Upper lobe of left lung (tissue), 6 donors: ENCODE measurements at regions not wholly inside any gene's neighbourhood (a gene's known extent, or its start where the extent isn't known, plus 50 kb on each side); places are given as distances from the start of the nearest gene placed in this dataset.
"Not testable (repeated sequence)": the region's sequence is repeated elsewhere in the genome, so short reads cannot be mapped to it uniquely, and the experiment has no call there.

Experiments
- ATAC-seq, 2 donors: fragments of 200-7000 bp; cut with Tn5 transposase; one replicate each; pipeline ENCODE4 v1.9.1; 2022; ENCODE audit warnings: mild to moderate bottlenecking in 2 of 2, moderate library complexity in 2 of 2; ENCODE audit not compliant: low FRiP score in 2 of 2
- DNase-seq, 2 donors: peaks; one replicate each; pipeline ENCODE4 v3.0.0-alpha.2; 2019 to 2020
- H3K27ac ChIP-seq, 4 donors: fragments of 200-600 bp; sonication (generic); one replicate each; pipeline ENCODE4 v1.5.1; 2016 to 2019
- H3K27me3 ChIP-seq, 4 donors: fragments of 200-600 bp; sonication (generic); one replicate each; pipeline ENCODE4 v1.5.1; 2017 to 2019
- H3K36me3 ChIP-seq, 4 donors: fragments of 200-600 bp; sonication (generic); one replicate each; pipeline ENCODE4 v1.5.1; 2016 to 2019
- H3K4me1 ChIP-seq, 4 donors: fragments of 200-600 bp; sonication (generic); one replicate each; pipeline ENCODE4 v1.5.1; 2018 to 2019
- H3K4me3 ChIP-seq, 4 donors: fragments of 200-600 bp; sonication (generic); one replicate each; pipeline ENCODE4 v1.5.1; 2017 to 2019; ENCODE audit warnings: mild to moderate bottlenecking in 2 of 4, moderate library complexity in 1 of 4
- H3K9me3 ChIP-seq, 4 donors: fragments of 200-600 bp; sonication (generic); one replicate each; pipeline ENCODE4 v1.5.1; 2018 to 2019
- EP300 ChIP-seq, 4 donors: sonication (generic); formaldehyde crosslinking; IDR thresholded peaks; one replicate each; pipeline ENCODE4 v1.5.1; 2017; ENCODE audit warnings: antibody characterized with exemption in 4 of 4, control low read depth in 2 of 4
- POLR2A ChIP-seq, 4 donors: fragments of 450-650 bp; IDR thresholded peaks; one replicate each; pipeline ENCODE4 v1.5.1; 2016 to 2017; ENCODE audit warnings: antibody characterized with exemption in 4 of 4, mild to moderate bottlenecking in 2 of 4
- POLR2AphosphoS5 ChIP-seq, 2 donors: sonication (generic); formaldehyde crosslinking; IDR thresholded peaks; one replicate each; pipeline ENCODE4 v1.5.1; 2017; ENCODE audit warnings: antibody characterized with exemption in 2 of 2
- WGBS, 2 donors: methylation state at CpG; one replicate each; pipeline ENCODE4 v1.1.5; 2017 to 2018; 5-methylcytosine and 5-hydroxymethylcytosine counted together
- TF ChIP-seq, protein P1 (sequence below), 6 experiments: fragments of 450-650 bp in 4 of 6; fragments of 200-600 bp in 2 of 6; sonication (generic) in 2 of 6; IDR thresholded peaks; one replicate each; pipeline ENCODE4 v1.5.1; 2016 to 2019; ENCODE audit warnings: antibody characterized with exemption in 6 of 6
- donor health status: DM: no; HTN: no; CAD: no; lungs with moderate emphysema.
- donor health status: DM: no; HTN: yes; CAD: no; lungs with severe emphysema.

DNA sequence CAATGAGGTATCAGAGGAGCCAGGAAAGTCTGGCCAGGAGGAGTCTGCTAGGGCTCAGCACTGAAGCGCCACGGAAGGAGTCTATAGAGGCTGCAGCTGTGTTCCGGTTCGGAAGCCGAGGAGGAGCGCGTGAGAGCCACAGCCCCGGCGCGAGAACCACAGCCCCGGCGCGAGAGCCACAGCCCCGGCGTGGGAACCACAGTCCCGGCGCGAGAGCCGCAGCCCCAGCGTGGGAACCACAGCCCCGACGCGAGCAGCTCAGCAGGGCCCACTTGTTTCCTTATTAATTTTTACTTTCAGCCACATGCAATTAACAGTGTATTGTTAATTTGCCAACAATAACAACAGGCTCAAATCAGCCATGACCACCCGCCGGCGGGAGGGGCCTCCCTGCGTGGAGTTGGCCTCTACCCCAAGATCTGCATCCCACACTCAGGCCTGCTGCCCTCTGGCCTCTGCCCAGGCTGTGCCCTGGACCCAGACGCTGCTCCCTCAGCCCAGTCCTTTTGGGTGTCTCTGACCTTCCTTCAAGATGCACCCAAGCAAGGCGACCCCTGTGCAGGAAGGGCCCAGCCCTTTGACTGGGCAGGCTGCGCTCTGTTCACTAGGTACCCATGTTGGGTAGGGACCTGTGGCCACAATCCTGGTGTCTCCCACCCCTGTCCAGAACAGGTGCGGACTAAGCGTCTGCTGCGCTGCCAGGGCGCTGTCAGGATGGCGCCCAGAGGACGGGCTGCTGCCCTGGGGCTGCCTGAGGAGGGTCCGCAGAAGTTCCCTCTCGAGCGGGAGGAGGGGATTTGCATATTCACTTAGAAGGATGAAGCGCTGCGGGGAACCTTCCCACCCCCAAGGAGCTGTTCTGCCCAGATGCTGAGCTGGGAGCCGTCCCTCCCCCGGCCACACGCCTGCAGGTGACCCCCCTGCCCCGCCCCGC lies 113.8 kb downstream of the ADRA2C start:
- TF ChIP-seq, protein P1, sequence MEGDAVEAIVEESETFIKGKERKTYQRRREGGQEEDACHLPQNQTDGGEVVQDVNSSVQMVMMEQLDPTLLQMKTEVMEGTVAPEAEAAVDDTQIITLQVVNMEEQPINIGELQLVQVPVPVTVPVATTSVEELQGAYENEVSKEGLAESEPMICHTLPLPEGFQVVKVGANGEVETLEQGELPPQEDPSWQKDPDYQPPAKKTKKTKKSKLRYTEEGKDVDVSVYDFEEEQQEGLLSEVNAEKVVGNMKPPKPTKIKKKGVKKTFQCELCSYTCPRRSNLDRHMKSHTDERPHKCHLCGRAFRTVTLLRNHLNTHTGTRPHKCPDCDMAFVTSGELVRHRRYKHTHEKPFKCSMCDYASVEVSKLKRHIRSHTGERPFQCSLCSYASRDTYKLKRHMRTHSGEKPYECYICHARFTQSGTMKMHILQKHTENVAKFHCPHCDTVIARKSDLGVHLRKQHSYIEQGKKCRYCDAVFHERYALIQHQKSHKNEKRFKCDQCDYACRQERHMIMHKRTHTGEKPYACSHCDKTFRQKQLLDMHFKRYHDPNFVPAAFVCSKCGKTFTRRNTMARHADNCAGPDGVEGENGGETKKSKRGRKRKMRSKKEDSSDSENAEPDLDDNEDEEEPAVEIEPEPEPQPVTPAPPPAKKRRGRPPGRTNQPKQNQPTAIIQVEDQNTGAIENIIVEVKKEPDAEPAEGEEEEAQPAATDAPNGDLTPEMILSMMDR (IDR thresholded peaks at IDR 0.05) = no peak
- TF ChIP-seq POLR2A (IDR thresholded peaks at IDR 0.05) (no peak), POLR2AphosphoS5 (IDR thresholded peaks at IDR 0.05) (no peak), EP300 (IDR thresholded peaks at IDR 0.05) (no peak)
- Histone ChIP-seq H3K36me3 (no peaks in the 10 kb centered on the region), H3K4me3 (no peak overlapping the region), H3K27me3 (peaks cover 0 to 17% (median 8%) of the 10 kb centered on the region in 4 donors), H3K4me1 (peaks cover 8 to 12% (median 9%) of the 10 kb centered on the region in 4 donors), H3K27ac (no peak overlapping the region), H3K9me3 (peaks cover 0 to 10% (median 2%) of the 10 kb centered on the region in 4 donors)
- ATAC-seq (peak; percentile 27 to 42), DNase-seq (peak in 1 of 2 donors; percentile 79)
- WGBS, 2 donors = 7 to 15% methylated on average over 11 to 43 of the region's 46 CpGs

DNA sequence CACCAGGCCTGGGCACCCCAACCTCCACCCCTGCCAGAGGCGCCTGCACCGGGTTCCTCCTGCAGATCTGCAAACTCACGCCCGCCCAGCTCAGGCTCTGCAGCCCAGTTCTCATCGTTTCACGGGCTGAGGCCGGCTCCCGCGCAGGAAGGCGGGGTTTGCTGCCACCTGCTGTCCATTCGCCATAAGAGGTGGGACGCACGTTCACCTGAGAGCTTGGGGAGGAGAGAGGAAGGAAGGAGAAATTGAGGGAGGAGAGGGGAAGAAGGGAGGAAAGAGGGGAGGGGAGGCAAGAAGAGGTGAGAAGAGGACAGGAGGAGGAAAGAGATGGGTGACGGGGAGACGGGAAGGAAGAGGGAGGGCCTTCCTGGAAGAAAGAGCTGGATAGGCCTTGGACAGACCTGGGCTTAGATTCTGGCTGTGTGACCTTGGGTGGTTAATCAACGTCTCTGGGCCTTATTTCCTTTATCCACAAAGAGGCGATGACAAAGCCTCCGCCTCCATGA lies 114.5 kb downstream of the ADRA2C start:
- peaks cover 0 to 17% (median 8%) of the 10 kb centered on the region in 4 donors for H3K27me3 ChIP-seq
- H3K36me3 ChIP-seq = no peaks in the 10 kb centered on the region
- peaks cover 8 to 12% (median 9%) of the 10 kb centered on the region in 4 donors for H3K4me1 ChIP-seq
- H3K9me3 ChIP-seq = peaks cover 0 to 10% (median 2%) of the 10 kb centered on the region in 4 donors
- TF ChIP-seq, protein P1 (IDR thresholded peaks at IDR 0.05) = peak; percentile 46 to 76 (median 62)
- TF ChIP-seq POLR2A (IDR thresholded peaks at IDR 0.05) = no peak
- TF ChIP-seq EP300 (IDR thresholded peaks at IDR 0.05) = no peak
- TF ChIP-seq POLR2AphosphoS5 (IDR thresholded peaks at IDR 0.05) = no peak
- no peak overlapping the region for H3K27ac ChIP-seq
- peak; percentile 65 to 83 for ATAC-seq
- H3K4me3 ChIP-seq = no peak overlapping the region
- peak; percentile 58 to 89 for DNase-seq
- 5 to 6% methylated on average over 14 to 18 of the region's 18 CpGs for WGBS, 2 donors

DNA sequence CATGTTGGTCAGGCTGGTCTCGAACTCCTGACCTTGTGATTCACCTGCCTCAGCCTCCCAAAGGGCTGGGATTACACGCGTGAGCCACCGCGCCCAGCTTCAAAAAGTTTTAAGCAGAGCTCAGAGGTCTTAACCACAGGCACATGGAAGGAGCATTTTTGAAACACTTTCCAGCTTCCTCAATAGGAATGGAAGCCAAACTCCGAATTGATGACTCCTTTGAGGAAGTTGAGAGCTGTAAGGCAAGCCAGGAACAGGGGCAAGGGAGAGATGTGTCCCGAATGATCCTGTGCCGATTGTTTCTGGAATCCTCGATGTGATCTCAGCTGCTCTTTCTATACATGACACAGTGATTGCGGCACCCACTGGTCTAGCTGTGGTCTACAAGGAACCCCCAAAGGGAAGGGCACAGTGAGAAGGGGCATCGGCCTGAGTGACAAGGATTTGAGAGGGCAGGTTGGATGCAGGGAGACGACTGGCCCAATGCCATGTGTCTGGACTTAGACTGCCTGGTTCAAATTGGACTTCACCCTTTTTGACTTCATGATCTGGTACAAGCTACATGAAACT lies 116.2 kb downstream of the ADRA2C start:
- not testable (repeated sequence) for H3K9me3 ChIP-seq, DNase-seq, H3K27ac ChIP-seq, H3K4me3 ChIP-seq, ATAC-seq, H3K36me3 ChIP-seq
- Histone ChIP-seq H3K4me1 (peaks cover 8 to 12% (median 9%) of the 10 kb centered on the region in 4 donors), H3K27me3 (peaks cover 0 to 17% (median 8%) of the 10 kb centered on the region in 4 donors)
- WGBS, 2 donors = 72% methylated on average over 10 to 12 of the region's 12 CpGs

GRCh38 chr4:3884261-3884660 lies 118.1 kb downstream of the ADRA2C start:
- not testable (repeated sequence) for H3K4me3 ChIP-seq, DNase-seq, ATAC-seq, H3K27ac ChIP-seq, H3K36me3 ChIP-seq, H3K9me3 ChIP-seq
- 65 to 67% methylated on average over 5 of the region's 5 CpGs for WGBS, 2 donors
- Histone ChIP-seq H3K4me1 (peaks cover 8 to 12% (median 9%) of the 10 kb centered on the region in 4 donors), H3K27me3 (peaks cover 0 to 16% (median 8%) of the 10 kb centered on the region in 4 donors)

DNA sequence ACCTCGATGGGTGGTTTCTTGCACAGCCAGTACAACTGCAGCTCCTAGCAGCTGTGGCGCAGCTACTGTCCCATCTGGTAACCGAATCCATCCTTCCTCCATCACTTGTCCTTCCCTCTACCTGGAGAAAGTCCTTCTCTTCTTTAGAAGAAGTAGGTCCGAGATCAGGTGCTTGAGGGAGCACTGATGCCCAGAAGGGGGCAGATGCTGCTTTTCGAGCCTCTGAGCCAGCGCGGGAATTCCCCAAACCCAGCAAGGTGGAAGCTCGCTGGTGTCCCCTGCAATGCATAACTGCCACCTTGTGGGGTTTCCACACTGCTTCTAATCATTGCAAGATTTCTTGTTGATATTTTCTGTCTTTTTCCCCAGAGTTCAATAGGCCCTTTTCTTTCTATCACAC lies 127.4 kb downstream of the ADRA2C start:
- H3K4me1 ChIP-seq, H3K4me3 ChIP-seq, H3K9me3 ChIP-seq, H3K27me3 ChIP-seq, H3K27ac ChIP-seq, H3K36me3 ChIP-seq, ATAC-seq: not testable (repeated sequence)
- TF ChIP-seq, protein P1 (IDR thresholded peaks at IDR 0.05) = peak in 2 of 6 experiments; percentile 27 to 33
- peak in 1 of 2 donors; percentile 47 for DNase-seq
- 31 to 47% methylated on average over 8 of the region's 8 CpGs for WGBS, 2 donors

- H3K9me3 ChIP-seq, H3K36me3 ChIP-seq, H3K27ac ChIP-seq, H3K4me3 ChIP-seq, H3K4me1 ChIP-seq, H3K27me3 ChIP-seq, DNase-seq, ATAC-seq: not testable (repeated sequence)
- 82 to 87% methylated on average over 17 to 20 of the region's 20 CpGs for WGBS, 2 donors
These were observed 128.1 kb downstream of the ADRA2C start for GRCh38 chr4:3894086-3894959.
